GM23338 (cell line): ENCODE measurements at regions not wholly inside any gene's neighbourhood (a gene's known extent, or its start where the extent isn't known, plus 50 kb on each side); places are given as distances from the start of the nearest gene placed in this dataset.

Experiments used
- ATAC-seq: fragments of 200-7000 bp; cut with Tn5 transposase; 3 replicates; pipeline ENCODE4 v1.9.1; 2020
- DNase-seq: peaks from one replicate; pipeline ENCODE4 v3.0.0-alpha.2; 2015; ENCODE audit warnings: low spot score
- H2AFZ ChIP-seq: fragments of 200-600 bp; sonication (generic); 2 replicates; pipeline ENCODE4 v1.8.0; 2016; ENCODE audit warnings: antibody characterized with exemption, mild to moderate bottlenecking, moderate library complexity
- H3F3A ChIP-seq: fragments of 200-600 bp; sonication (generic); replicated peaks from 2 replicates; pipeline ENCODE4 v1.8.0; 2017; ENCODE audit warnings: antibody characterized with exemption, mixed run types, low read depth
- H3K27ac ChIP-seq: fragments of 200-600 bp; sonication (generic); 2 replicates; pipeline ENCODE4 v1.6.1; 2016; ENCODE audit warnings: low read depth
- H3K27me3 ChIP-seq: fragments of 200-600 bp; sonication (generic); 2 replicates; pipeline ENCODE4 v1.8.0; 2016; ENCODE audit warnings: mild to moderate bottlenecking, mixed run types, moderate library complexity; ENCODE audit not compliant: insufficient read depth
- H3K36me3 ChIP-seq: fragments of 200-600 bp; sonication (generic); 2 replicates; pipeline ENCODE4 v1.8.0; 2016; ENCODE audit warnings: mild to moderate bottlenecking; ENCODE audit not compliant: insufficient read depth
- H3K4me1 ChIP-seq: fragments of 200-600 bp; sonication (generic); 2 replicates; pipeline ENCODE4 v1.8.0; 2016; ENCODE audit warnings: mild to moderate bottlenecking, moderate library complexity; ENCODE audit not compliant: insufficient read depth
- H3K4me2 ChIP-seq: fragments of 200-600 bp; sonication (generic); 2 replicates; pipeline ENCODE4 v1.7.1; 2017; ENCODE audit warnings: mixed run types
- H3K4me3 ChIP-seq: fragments of 200-600 bp; sonication (generic); 2 replicates; pipeline ENCODE4 v1.6.1; 2016; ENCODE audit warnings: mixed run types
- H3K79me2 ChIP-seq: fragments of 200-600 bp; sonication (generic); replicated peaks from 2 replicates; pipeline ENCODE4 v1.8.0; 2017; ENCODE audit warnings: mild to moderate bottlenecking; ENCODE audit not compliant: insufficient read depth
- H3K9me2 ChIP-seq: fragments of 200-600 bp; sonication (generic); 2 replicates; pipeline ENCODE4 v1.8.0; 2017; ENCODE audit not compliant: insufficient read depth
- H4K20me1 ChIP-seq: fragments of 200-600 bp; sonication (generic); replicated peaks from 2 replicates; pipeline ENCODE4 v1.8.0; 2017; ENCODE audit warnings: mild to moderate bottlenecking; ENCODE audit not compliant: insufficient read depth
- H3K27ac Mint-ChIP-seq: 2 replicates; pipeline ENCODE4 v1.8.0; 2020; ENCODE audit warnings: inconsistent platforms, mild to moderate bottlenecking, moderate library complexity, mixed read lengths
- H3K27me3 Mint-ChIP-seq: 3 replicates; pipeline ENCODE4 v1.8.0; 2022; ENCODE audit warnings: low read depth, mild to moderate bottlenecking, moderate library complexity, mixed read lengths, inconsistent platforms; ENCODE audit not compliant: insufficient read depth, poor library complexity
- H3K36me3 Mint-ChIP-seq: 3 replicates; pipeline ENCODE4 v1.8.0; 2021; ENCODE audit warnings: low read depth, mild to moderate bottlenecking, inconsistent platforms, moderate library complexity, mixed read lengths
- H3K4me1 Mint-ChIP-seq: 3 replicates; pipeline ENCODE4 v1.8.0; 2020; ENCODE audit warnings: mild to moderate bottlenecking, inconsistent platforms, mixed read lengths
- H3K4me3 Mint-ChIP-seq: 3 replicates; pipeline ENCODE4 v1.8.0; 2021; ENCODE audit warnings: moderate library complexity, mild to moderate bottlenecking, inconsistent platforms, mixed read lengths
- H3K9me3 Mint-ChIP-seq: 3 replicates; pipeline ENCODE4 v1.8.0; 2020; ENCODE audit warnings: moderate library complexity, mild to moderate bottlenecking, inconsistent platforms, mixed read lengths
- NANOG ChIP-seq: IDR thresholded peaks from 2 replicates; pipeline ENCODE4 v1.6.1; 2016; ENCODE audit warnings: antibody characterized with exemption, borderline replicate concordance
- STAT1 ChIP-seq: IDR thresholded peaks from one replicate; pipeline ENCODE4 v1.6.1; 2016; ENCODE audit warnings: antibody characterized with exemption; ENCODE audit not compliant: unreplicated experiment
- TF ChIP-seq, protein P1 (sequence below): fragments of 250-450 bp; sonication (Bioruptor Pico); IDR thresholded peaks from 2 replicates; pipeline ENCODE4 v1.5.0; 2020; ENCODE audit warnings: mild to moderate bottlenecking, moderate library complexity
- TF ChIP-seq, protein P2 (sequence below), 2 experiments: fragments of 200-600 bp in 1 of 2; sonication (generic) in 1 of 2; conservative IDR thresholded peaks; 2 replicates each; pipeline versions ENCODE4 v1.5.1 to v1.6.1; 2016 to 2017; ENCODE audit warnings: antibody characterized with exemption in 2 of 2, low read depth in 2 of 2, mild to moderate bottlenecking in 2 of 2, moderate library complexity in 1 of 2

DNA sequence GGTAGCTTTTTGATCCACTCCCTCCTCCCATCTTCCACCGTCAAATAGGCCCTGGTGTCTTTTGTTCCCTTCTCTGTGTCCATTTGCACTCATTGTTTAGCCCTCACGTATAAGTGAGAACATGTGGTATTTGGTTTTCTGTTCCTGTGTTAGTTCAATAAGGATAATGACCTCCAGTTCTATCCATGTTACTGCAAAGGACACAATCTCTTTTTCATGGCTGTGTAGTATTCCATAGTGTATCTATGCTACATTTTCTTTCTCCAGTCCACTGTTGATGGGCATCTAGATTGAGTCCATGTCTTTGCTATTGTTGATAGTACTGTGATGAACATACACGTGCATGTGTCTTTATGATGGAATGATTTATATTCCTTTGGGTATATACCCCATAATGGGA lies 136.0 kb upstream of the USP29 start:
- Mint-ChIP-seq H3K36me3 (peaks cover 52% of the 10 kb centered on the region), H3K27ac (no peak overlapping the region), H3K4me3 (no peak overlapping the region), H3K4me1 (no peaks in the 10 kb centered on the region), H3K9me3 (peaks cover 96% of the 10 kb centered on the region), H3K27me3 (no peaks in the 10 kb centered on the region)
- Histone ChIP-seq H3K9me2 (no peaks in the 10 kb centered on the region), H3F3A (no peaks in the 10 kb centered on the region), H2AFZ (no peak overlapping the region), H3K4me1 (no peaks in the 10 kb centered on the region), H3K4me3 (no peak overlapping the region), H3K36me3 (peaks cover 5% of the 10 kb centered on the region; the same call in 1 of the 2 replicates), H3K27me3 (no peaks in the 10 kb centered on the region), H3K4me2 (no peak overlapping the region), H3K79me2 (no peaks in the 10 kb centered on the region), H4K20me1 (no peaks in the 10 kb centered on the region), H3K27ac (no peak overlapping the region)
- no peak for ATAC-seq
- TF ChIP-seq, protein P1, sequence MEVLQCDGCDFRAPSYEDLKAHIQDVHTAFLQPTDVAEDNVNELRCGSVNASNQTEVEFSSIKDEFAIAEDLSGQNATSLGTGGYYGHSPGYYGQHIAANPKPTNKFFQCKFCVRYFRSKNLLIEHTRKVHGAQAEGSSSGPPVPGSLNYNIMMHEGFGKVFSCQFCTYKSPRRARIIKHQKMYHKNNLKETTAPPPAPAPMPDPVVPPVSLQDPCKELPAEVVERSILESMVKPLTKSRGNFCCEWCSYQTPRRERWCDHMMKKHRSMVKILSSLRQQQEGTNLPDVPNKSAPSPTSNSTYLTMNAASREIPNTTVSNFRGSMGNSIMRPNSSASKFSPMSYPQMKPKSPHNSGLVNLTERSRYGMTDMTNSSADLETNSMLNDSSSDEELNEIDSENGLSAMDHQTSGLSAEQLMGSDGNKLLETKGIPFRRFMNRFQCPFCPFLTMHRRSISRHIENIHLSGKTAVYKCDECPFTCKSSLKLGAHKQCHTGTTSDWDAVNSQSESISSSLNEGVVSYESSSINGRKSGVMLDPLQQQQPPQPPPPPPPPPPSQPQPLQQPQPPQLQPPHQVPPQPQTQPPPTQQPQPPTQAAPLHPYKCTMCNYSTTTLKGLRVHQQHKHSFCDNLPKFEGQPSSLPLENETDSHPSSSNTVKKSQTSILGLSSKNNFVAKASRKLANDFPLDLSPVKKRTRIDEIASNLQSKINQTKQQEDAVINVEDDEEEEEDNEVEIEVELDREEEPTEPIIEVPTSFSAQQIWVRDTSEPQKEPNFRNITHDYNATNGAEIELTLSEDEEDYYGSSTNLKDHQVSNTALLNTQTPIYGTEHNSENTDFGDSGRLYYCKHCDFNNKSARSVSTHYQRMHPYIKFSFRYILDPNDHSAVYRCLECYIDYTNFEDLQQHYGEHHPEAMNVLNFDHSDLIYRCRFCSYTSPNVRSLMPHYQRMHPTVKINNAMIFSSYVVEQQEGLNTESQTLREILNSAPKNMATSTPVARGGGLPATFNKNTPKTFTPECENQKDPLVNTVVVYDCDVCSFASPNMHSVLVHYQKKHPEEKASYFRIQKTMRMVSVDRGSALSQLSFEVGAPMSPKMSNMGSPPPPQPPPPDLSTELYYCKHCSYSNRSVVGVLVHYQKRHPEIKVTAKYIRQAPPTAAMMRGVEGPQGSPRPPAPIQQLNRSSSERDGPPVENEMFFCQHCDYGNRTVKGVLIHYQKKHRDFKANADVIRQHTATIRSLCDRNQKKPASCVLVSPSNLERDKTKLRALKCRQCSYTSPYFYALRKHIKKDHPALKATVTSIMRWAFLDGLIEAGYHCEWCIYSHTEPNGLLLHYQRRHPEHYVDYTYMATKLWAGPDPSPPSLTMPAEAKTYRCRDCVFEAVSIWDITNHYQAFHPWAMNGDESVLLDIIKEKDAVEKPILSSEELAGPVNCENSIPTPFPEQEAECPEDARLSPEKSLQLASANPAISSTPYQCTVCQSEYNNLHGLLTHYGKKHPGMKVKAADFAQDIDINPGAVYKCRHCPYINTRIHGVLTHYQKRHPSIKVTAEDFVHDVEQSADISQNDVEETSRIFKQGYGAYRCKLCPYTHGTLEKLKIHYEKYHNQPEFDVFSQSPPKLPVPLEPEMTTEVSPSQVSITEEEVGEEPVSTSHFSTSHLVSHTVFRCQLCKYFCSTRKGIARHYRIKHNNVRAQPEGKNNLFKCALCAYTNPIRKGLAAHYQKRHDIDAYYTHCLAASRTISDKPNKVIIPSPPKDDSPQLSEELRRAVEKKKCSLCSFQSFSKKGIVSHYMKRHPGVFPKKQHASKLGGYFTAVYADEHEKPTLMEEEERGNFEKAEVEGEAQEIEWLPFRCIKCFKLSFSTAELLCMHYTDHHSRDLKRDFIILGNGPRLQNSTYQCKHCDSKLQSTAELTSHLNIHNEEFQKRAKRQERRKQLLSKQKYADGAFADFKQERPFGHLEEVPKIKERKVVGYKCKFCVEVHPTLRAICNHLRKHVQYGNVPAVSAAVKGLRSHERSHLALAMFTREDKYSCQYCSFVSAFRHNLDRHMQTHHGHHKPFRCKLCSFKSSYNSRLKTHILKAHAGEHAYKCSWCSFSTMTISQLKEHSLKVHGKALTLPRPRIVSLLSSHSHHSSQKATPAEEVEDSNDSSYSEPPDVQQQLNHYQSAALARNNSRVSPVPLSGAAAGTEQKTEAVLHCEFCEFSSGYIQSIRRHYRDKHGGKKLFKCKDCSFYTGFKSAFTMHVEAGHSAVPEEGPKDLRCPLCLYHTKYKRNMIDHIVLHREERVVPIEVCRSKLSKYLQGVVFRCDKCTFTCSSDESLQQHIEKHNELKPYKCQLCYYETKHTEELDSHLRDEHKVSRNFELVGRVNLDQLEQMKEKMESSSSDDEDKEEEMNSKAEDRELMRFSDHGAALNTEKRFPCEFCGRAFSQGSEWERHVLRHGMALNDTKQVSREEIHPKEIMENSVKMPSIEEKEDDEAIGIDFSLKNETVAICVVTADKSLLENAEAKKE = no peak
- TF ChIP-seq, protein P2, sequence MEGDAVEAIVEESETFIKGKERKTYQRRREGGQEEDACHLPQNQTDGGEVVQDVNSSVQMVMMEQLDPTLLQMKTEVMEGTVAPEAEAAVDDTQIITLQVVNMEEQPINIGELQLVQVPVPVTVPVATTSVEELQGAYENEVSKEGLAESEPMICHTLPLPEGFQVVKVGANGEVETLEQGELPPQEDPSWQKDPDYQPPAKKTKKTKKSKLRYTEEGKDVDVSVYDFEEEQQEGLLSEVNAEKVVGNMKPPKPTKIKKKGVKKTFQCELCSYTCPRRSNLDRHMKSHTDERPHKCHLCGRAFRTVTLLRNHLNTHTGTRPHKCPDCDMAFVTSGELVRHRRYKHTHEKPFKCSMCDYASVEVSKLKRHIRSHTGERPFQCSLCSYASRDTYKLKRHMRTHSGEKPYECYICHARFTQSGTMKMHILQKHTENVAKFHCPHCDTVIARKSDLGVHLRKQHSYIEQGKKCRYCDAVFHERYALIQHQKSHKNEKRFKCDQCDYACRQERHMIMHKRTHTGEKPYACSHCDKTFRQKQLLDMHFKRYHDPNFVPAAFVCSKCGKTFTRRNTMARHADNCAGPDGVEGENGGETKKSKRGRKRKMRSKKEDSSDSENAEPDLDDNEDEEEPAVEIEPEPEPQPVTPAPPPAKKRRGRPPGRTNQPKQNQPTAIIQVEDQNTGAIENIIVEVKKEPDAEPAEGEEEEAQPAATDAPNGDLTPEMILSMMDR (conservative IDR thresholded peaks at IDR 0.05; ENCODE audit: low read depth in 2 of 2) = no peak
- no peak for DNase-seq

DNA sequence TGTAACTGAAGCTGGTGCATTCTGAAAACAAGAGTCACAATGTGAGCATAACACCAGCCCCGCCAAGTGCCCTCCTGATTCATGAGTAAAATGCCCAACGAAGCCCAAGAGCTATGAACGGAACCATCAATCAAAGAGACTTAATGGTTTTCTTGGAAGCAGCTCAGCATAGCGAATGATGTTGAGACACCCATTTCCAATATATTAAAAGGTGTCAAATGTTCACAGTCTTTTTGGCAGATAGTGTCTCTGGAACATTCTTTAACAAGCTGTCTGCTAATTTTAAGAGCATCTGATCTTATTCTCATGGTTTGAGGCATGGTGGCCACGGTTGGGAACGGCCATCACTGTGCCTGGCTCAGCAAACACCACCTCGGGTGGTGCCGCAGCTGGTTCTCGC lies 133.4 kb upstream of the USP29 start:
- peaks cover 93% of the 10 kb centered on the region for H3K9me3 Mint-ChIP-seq

More for the DNA sequence above, 133.4 kb upstream of the USP29 start:
- Mint-ChIP-seq H3K27me3 (no peaks in the 10 kb centered on the region), H3K27ac (no peak overlapping the region), H3K4me1 (no peaks in the 10 kb centered on the region), H3K4me3 (no peak overlapping the region), H3K36me3 (peaks cover 54% of the 10 kb centered on the region)
- no peaks in the 10 kb centered on the region for H3K9me2 ChIP-seq
- no peak overlapping the region for H2AFZ ChIP-seq
- H4K20me1 ChIP-seq = no peaks in the 10 kb centered on the region
- TF ChIP-seq NANOG = no peak
- no peak for TF ChIP-seq STAT1
- no peak for ATAC-seq
- no peaks in the 10 kb centered on the region for H3F3A ChIP-seq
- H3K4me3 ChIP-seq = no peak overlapping the region
- H3K4me1 ChIP-seq = no peaks in the 10 kb centered on the region
- no peaks in the 10 kb centered on the region for H3K27me3 ChIP-seq
- H3K4me2 ChIP-seq = no peak overlapping the region
- no peak for DNase-seq
- no peak overlapping the region for H3K27ac ChIP-seq
- H3K36me3 ChIP-seq = peaks cover 5% of the 10 kb centered on the region; the same call in 1 of the 2 replicates
- H3K79me2 ChIP-seq = no peaks in the 10 kb centered on the region
